HepG2 (cell line): ENCODE measurements at regions not wholly inside any gene's neighbourhood (a gene's known extent, or its start where the extent isn't known, plus 50 kb on each side); places are given as distances from the start of the nearest gene placed in this dataset.

Experiments used
- ATAC-seq: fragments of 200-7000 bp; cut with Tn5 transposase; 3 replicates; pipeline ENCODE4 v1.9.1; 2020; ENCODE audit warnings: mild to moderate bottlenecking, moderate library complexity
- BruUV-seq: library from RNA; stranded (reverse); fragments of 400-500 nt; replicated peaks from 2 replicates; lab custom pipeline; 2021; lab: Mats Ljungman, UMichigan
- CTCF ChIA-PET: fragments of 300-600 bp; formaldehyde crosslinking; extraction: SDS; loops from one replicate; lab custom pipeline; 2021; ENCODE audit warnings: low total read pairs, inconsistent platforms, low intra/inter-chr PET ratio; lab: Yijun Ruan, JAX
- POLR2A ChIA-PET: fragments of 350-600 bp; sonication (Branson Sonifier 250); formaldehyde crosslinking; loops from one replicate; lab custom pipeline; 2020; ENCODE audit warnings: antibody characterized with exemption, inconsistent platforms; lab: Yijun Ruan, JAX
- DNase-seq: peaks from one replicate; pipeline ENCODE4 v3.0.0-alpha.2; 2015; ENCODE audit warnings: low spot score
- FAIRE-seq: peaks from 3 replicates; lab custom pipeline; 2011; peaks lifted over from hg19 to GRCh38; lab: Jason Lieb, UNC
- H2AFZ ChIP-seq: one replicate; pipeline ENCODE4 v1.6.1; 2011; ENCODE audit warnings: low read length, inconsistent platforms
- H3K27ac ChIP-seq: fragments of 300-600 bp; 3 replicates; pipeline ENCODE4 v1.8.0; 2011; ENCODE audit warnings: mixed run types, mild to moderate bottlenecking, mixed read lengths, low read length, inconsistent platforms; ENCODE audit not compliant: insufficient read depth; ENCODE audit errors: extremely low read length
- H3K27me3 ChIP-seq, 2 experiments: fragments of 200-600 bp in 1 of 2; 2 replicates in 1 of 2; 3 replicates in 1 of 2; pipeline versions ENCODE4 v1.6.0 to v1.8.0; 2011; ENCODE audit warnings: low read length in 2 of 2, mild to moderate bottlenecking in 2 of 2, moderate library complexity in 2 of 2, inconsistent platforms in 1 of 2; ENCODE audit not compliant: insufficient read depth in 2 of 2, control insufficient read depth in 1 of 2
- H3K36me3 ChIP-seq, 2 experiments: fragments of 200-600 bp in 1 of 2; replicated peaks in 1 of 2; 2 replicates in 1 of 2; 3 replicates in 1 of 2; pipeline versions ENCODE4 v1.5.1 to v1.8.0; 2011; ENCODE audit warnings: low read length in 2 of 2, inconsistent platforms in 1 of 2; ENCODE audit not compliant: insufficient read depth in 2 of 2, control insufficient read depth in 1 of 2
- H3K4me1 ChIP-seq: 2 replicates; pipeline ENCODE4 v1.5.1; 2012; ENCODE audit warnings: low read length, inconsistent platforms; ENCODE audit not compliant: insufficient read depth
- H3K4me2 ChIP-seq: 2 replicates; pipeline ENCODE4 v1.6.0; 2011; ENCODE audit warnings: low read depth, low read length, inconsistent platforms
- H3K4me3 ChIP-seq, 3 experiments: fragments of 200-600 bp in 1 of 3; sonication (generic), shearing (Covaris generic) in 1 of 3; replicated peaks in 1 of 3; 2 replicates each; pipeline ENCODE4 v1.5.1; 2011 to 2016; ENCODE audit warnings: low read length in 3 of 3, inconsistent platforms in 2 of 3, low read depth in 2 of 3, mild to moderate bottlenecking in 2 of 3, control low read depth in 1 of 3, mixed read lengths in 1 of 3; ENCODE audit not compliant: insufficient read depth in 1 of 3
- H3K79me2 ChIP-seq: one replicate; pipeline ENCODE4 v1.6.1; 2011; ENCODE audit warnings: low read length, inconsistent platforms; ENCODE audit not compliant: insufficient read depth
- H3K9ac ChIP-seq: 2 replicates; pipeline ENCODE4 v1.6.0; 2011; ENCODE audit warnings: mild to moderate bottlenecking, low read depth, low read length, inconsistent platforms; ENCODE audit not compliant: insufficient read depth
- H3K9me3 ChIP-seq: 2 replicates; pipeline ENCODE4 v1.5.1; 2012; ENCODE audit warnings: mild to moderate bottlenecking, low read length
- H4K20me1 ChIP-seq: 2 replicates; pipeline ENCODE4 v1.6.0; 2011; ENCODE audit warnings: inconsistent platforms, mild to moderate bottlenecking, low read length, moderate library complexity; ENCODE audit not compliant: insufficient read depth
- ADNP ChIP-seq: sonication (generic); formaldehyde crosslinking; IDR thresholded peaks from 2 replicates; pipeline ENCODE4 v1.4.0; 2020; ENCODE audit warnings: missing genetic modification reagents
- GTF2F1 ChIP-seq: fragments of 150-350 bp; IDR thresholded peaks from 2 replicates; pipeline ENCODE4 v1.6.1; 2014; ENCODE audit warnings: low read length
- HES4 ChIP-seq: sonication (generic); formaldehyde crosslinking; IDR thresholded peaks from 2 replicates; pipeline ENCODE4 v1.9.0; 2021; ENCODE audit warnings: mild to moderate bottlenecking, missing genetic modification reagents, borderline replicate concordance
- HMG20A ChIP-seq: IDR thresholded peaks from 2 replicates; pipeline ENCODE4 v1.6.1; 2016; ENCODE audit warnings: borderline replicate concordance
- HNRNPUL1 ChIP-seq: fragments of 200-400 bp; formaldehyde crosslinking; IDR thresholded peaks from 2 replicates; pipeline ENCODE4 v1.6.1; 2017; ENCODE audit warnings: low read depth, mild to moderate bottlenecking, low read length, moderate library complexity
- MTA1 ChIP-seq: sonication (generic); formaldehyde crosslinking; IDR thresholded peaks from 2 replicates; pipeline ENCODE4 v1.4.0; 2020; ENCODE audit warnings: missing genetic modification reagents, mild to moderate bottlenecking, borderline replicate concordance
- NFE2 ChIP-seq: sonication (generic); formaldehyde crosslinking; IDR thresholded peaks from 2 replicates; pipeline ENCODE4 v1.4.0; 2020; ENCODE audit warnings: missing genetic modification reagents
- TOE1 ChIP-seq: sonication (generic); formaldehyde crosslinking; IDR thresholded peaks from 2 replicates; pipeline ENCODE4 v1.4.0; 2020; ENCODE audit warnings: mild to moderate bottlenecking, missing genetic modification reagents
- ZNF160 ChIP-seq: sonication (generic); formaldehyde crosslinking; IDR thresholded peaks from 2 replicates; pipeline ENCODE4 v1.8.0; 2022; ENCODE audit warnings: mild to moderate bottlenecking, inconsistent platforms, missing genetic modification reagents
- ZNF343 ChIP-seq: sonication (generic); formaldehyde crosslinking; IDR thresholded peaks from 2 replicates; pipeline ENCODE4 v1.4.0; 2020; ENCODE audit warnings: mild to moderate bottlenecking, missing genetic modification reagents
- ZSCAN31 ChIP-seq: sonication (generic); formaldehyde crosslinking; IDR thresholded peaks from 2 replicates; pipeline ENCODE4 v1.5.0; 2020; ENCODE audit warnings: low read depth, mild to moderate bottlenecking, missing genetic modification reagents
- ZSCAN5A ChIP-seq: sonication (generic); formaldehyde crosslinking; IDR thresholded peaks from 2 replicates; pipeline ENCODE4 v1.8.0; 2022; ENCODE audit warnings: mild to moderate bottlenecking, missing genetic modification reagents, borderline replicate concordance
- WGBS: methylation state at CpG from one replicate; pipeline ENCODE4 v1.1.6; 2017; ENCODE audit warnings: low lambda C conversion rate; 5-methylcytosine and 5-hydroxymethylcytosine counted together
- in situ Hi-C: cut with HindIII; loops from 2 replicates; pipeline ENCODE4 v1.10.0; 2017; ENCODE audit warnings: low pct_unique_long_range_greater_than_20kb; ENCODE audit not compliant: extremely low pct_ligation_motif_present
- intact Hi-C: fragments of 100-400 bp; cut with micrococcal nuclease; formaldehyde crosslinking; loops from one replicate; pipeline ENCODE4 v1.10.0; 2022; ENCODE audit not compliant: unreplicated experiment

GRCh38 chr13:79853251-79853650 lies 372.3 kb downstream of the NDFIP2 start:
- 5% methylated on average over 1 of the region's 1 CpG for WGBS
- ATAC-seq (no peak), FAIRE-seq (no peak), DNase-seq (no peak)
- intact Hi-C loops: no loop called here
- Histone ChIP-seq H3K27ac (no peak overlapping the region), H3K79me2 (no peaks in the 10 kb centered on the region), H3K4me1 (no peaks in the 10 kb centered on the region), H3K4me3 (no peak overlapping the region), H2AFZ (no peak overlapping the region), H3K9ac (no peak overlapping the region), H3K36me3 (no peaks in the 10 kb centered on the region), H3K9me3 (peaks cover 36% of the 10 kb centered on the region), H3K4me2 (no peak overlapping the region), H4K20me1 (no peaks in the 10 kb centered on the region), H3K27me3 (no peaks in the 10 kb centered on the region)
- TF ChIP-seq MTA1 (CRISPR knock-in tag) (no peak), HES4 (CRISPR knock-in tag) (no peak), ADNP (no peak), NFE2 (CRISPR knock-in tag) (no peak), ZSCAN5A (CRISPR knock-in tag) (no peak), HMG20A (CRISPR knock-in tag) (no peak), ZNF160 (CRISPR knock-in tag) (no peak), ZSCAN31 (CRISPR knock-in tag) (no peak), GTF2F1 (no peak)
- POLR2A ChIA-PET: no interaction called here
- BruUV-seq: no TSS peak
- in situ Hi-C loops: no loop called here
- CTCF ChIA-PET: no interaction called here

DNA sequence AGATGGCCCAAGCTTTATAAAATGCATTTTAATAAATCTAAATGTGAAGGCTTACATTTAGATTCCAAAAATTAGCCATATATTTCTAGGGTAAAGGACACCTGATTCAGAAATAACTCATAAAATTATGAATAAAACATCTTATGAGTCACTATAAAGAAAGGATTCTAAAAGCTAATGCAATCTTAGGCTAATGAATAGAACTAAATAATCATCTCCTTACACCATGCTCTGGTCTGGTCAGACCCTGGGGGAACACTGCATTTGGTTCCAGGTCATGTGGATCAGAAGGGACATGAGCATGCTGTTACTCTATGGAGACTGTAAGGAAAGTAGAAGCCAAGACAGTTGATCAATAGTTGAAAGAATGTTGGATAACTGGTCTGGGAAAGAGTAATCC lies 370.4 kb downstream of the NDFIP2 start:
- POLR2A ChIA-PET: no interaction called here
- intact Hi-C loops (no loop called here), in situ Hi-C loops (no loop called here)
- H3K79me2 ChIP-seq: no peaks in the 10 kb centered on the region
- H2AFZ ChIP-seq: no peak overlapping the region
- no peak overlapping the region for H3K27ac ChIP-seq
- H3K27me3 ChIP-seq: no peaks in the 10 kb centered on the region
- H3K4me3 ChIP-seq: no peak overlapping the region
- H4K20me1 ChIP-seq: no peaks in the 10 kb centered on the region
- ATAC-seq (no peak), DNase-seq (no peak), FAIRE-seq (no peak)
- H3K4me2 ChIP-seq: no peak overlapping the region
- peaks cover 24% of the 10 kb centered on the region for H3K9me3 ChIP-seq
- no peaks in the 10 kb centered on the region for H3K4me1 ChIP-seq
- no peaks in the 10 kb centered on the region for H3K36me3 ChIP-seq
- CTCF ChIA-PET: no interaction called here
- BruUV-seq: no TSS peak
- H3K9ac ChIP-seq: no peak overlapping the region
- no peak for TF ChIP-seq ZNF343 (CRISPR knock-in tag)
- TF ChIP-seq TOE1 (CRISPR knock-in tag): no peak
- TF ChIP-seq HNRNPUL1: no peak
